DMS153 (cell line): ENCODE measurements at regions not wholly inside any gene's neighbourhood (a gene's known extent, or its start where the extent isn't known, plus 50 kb on each side); places are given as distances from the start of the nearest gene placed in this dataset.

Source experiments
- DNase-seq: peaks from one replicate; lab custom pipeline; 2025; lab: John Stamatoyannopoulos, UW

DNA sequence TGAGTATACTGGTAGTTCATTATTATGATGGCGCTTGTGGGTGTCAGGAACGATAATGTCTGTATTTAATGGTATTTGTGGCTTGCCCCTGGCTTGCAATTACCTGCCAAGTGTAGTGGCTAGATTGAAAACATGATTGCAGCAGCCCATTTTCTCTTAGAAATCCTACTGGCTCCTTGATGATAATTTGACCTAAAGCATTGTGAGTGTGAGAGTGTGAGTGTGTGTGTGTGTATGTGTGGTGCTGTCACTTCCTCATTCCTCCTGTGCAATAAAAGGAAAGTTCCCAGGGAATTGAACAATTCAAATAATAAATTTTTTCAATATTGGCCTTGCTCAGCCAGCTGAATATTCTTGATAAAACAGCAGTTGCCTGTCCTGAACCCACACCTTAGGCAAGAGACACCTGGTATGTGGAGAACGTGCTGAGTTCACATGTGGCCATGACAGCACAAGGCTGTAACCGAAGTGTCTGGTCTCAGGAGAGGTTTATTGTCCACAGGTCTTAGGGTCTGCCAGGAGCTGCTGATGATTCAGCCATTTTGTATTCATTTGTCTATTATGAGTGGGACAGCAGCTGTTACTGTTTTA, 193.3 kb downstream of the CD47 start:
- no peak for DNase-seq

DNA sequence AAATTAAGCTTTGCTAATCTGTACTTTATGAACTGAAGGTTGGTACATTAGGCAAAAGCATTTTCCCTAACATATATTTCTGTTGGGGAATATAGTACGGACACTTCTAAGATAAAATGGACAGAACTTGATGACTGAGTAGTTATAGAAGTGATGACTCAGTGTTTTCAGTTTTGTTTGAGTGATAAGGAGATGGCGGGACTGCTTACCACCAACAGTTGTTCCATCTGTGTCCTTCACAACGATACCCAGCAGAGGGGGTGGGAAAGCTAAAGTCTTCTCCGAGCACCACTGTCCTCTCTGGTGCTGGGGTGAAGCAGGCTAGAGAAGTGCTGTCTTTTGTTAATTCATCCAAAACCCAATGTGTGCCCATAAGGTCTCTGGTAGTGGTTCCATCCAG, 195.8 kb downstream of the CD47 start:
- no peak for DNase-seq

DNA sequence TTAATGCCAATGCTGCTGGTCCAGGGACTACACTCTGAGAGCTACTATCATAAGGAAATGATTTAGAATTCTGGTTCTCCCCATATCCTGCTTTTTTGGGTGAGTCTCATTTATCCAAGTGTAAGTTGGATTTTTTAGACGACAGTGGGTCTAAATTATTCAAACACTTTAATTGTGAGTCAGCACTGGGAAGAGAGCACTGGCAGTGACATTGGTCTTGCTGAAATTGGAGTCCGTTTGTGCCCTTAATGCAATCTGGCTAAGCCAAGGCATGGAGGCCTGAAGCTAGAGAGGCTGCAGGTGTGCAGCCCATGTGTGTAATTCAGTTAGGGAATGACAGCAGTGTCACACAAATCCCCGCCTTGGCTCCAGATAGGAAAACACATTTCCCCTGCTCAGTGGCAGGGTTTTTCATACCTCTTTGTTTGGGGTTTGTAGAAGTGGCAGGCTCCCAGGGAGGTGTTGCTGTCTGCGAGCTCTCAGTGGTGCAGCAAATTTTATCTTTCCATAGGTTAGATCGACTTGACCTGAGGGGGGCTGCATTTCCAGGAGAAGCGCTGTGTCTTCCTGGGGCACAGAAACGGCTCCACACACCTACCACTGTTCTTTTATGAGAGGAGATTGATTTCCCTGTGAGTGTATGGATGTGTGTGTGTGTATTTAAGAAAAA, 197.7 kb downstream of the CD47 start:
- no peak for DNase-seq

DNA sequence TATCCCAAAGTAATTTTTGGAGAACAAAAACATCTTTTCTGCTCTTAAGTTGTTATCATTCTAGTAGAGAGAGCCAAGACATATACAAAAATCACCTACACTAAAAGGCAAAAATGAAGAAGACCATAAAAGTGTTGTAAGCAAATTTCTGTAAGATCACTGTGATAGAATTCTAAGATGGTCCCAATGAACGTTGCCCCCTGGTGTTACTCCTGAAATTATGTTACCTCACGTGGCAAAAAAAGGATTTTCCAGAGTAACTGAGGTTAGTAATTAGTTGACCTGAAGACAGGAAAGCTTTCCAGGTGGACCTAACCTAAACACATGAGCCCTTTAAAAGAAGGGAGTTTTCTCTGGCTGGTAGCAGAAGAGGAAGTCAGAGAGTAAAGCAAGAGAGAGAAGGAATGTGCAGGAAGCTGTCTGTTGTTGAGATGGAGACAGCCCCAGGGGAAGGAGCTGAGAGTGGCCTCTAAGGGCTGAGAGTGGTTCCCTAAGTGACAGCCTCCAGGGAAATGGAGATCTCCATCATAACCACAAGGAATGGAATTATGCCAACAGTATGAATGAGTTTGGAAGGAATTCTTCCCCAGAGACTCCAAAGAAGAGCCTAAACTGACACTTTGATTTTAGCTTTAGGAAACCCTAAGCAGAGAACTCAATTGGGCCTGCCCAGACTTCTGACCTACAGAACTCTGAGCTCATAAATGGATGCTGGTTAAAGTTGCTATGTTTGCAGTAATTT, 205.9 kb downstream of the CD47 start:
- DNase-seq: no peak

DNA sequence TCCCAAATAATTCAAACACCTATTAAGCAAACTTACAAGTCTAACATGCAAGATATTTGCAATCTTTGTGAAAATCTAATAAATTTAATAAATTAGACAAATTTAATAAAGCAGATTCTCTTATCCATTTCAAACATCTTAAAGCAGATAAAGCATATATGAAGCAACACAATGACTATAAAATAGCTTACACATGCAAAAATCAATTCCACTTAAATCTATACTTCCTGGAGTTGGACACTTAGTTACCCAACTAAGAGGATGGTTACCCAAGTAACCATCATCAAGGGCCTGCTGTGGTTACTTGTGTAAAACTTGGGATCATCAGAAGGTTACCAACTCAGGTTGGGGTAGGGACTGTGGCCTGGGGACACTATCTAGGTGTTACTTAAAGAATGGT, 206.8 kb downstream of the CD47 start:
- DNase-seq: no peak

DNA sequence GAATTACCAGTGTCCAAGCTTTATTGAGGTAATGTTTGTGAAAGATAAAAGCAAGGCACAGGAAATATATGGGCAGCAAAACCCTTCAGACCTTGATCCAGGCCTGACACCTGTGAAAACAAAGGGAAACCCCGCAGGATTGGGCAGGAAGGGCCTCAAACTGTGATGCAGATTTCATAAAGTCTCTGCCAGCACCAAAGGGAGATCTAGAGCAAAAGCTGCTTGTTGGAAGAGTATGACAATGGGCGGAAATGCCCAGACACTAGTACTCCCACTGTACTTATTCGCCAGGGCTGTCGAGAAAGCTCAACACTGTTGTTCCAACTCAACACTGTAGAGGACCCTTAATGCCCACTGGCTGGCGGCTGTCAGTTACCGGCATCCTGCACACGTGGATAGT, 207.9 kb downstream of the CD47 start:
- DNase-seq: no peak

DNA sequence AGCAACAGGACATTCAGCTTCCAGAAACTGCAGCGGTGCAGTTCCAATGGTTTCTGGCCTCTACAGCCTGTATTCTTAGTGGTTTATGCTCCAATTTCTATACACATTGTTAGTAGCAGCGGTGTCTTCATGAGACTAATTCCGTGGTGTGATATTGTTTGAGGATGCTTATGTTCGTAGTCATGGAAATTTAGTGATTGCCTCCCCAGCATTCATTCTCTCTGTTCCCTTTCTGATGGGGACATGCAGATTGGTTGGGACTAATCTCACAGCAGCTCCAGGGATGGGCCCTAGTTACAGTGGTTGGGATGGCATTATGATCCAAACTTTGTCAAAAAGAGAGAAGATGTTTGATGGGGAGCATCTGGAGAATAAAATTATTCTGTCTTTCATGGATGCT, 208.6 kb downstream of the CD47 start:
- no peak for DNase-seq

DNA sequence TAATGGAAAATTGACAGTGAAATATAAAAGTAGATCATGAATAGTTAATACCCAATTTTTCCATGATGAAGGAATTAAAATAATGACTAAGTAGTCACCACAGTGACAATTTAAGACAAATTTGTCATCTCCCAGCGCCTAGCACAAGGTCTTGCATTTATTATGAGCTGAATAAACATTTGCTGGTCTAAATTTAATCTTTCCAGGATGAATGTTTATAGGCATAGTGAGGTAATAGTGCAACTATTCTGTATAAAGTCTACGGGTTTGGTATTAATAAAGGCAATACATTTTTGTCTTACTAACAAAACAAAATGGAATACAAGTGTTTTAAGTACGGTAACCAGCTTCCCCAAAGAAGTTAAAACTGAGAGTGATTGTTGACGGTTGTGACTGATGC, 209.3 kb downstream of the CD47 start:
- DNase-seq: no peak

DNA sequence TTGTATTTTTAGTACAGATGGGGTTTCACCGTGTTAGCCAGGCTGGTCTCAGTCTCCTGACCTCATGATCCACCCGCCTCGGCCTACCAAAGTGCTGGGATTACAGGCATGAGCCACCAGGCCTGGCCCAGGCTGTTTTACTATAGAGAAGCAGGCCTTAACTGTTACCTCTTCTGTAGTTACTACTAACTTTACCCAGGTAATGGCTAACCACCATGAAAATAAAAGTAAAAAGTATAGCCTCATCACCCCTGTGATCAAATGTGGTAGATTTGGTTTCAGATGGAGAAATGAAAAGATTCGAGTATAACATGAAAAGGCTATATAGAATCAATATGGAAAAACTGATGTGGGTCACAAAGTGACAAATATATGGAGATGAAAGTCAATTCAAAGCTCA, 210.1 kb downstream of the CD47 start:
- DNase-seq: no peak

DNA sequence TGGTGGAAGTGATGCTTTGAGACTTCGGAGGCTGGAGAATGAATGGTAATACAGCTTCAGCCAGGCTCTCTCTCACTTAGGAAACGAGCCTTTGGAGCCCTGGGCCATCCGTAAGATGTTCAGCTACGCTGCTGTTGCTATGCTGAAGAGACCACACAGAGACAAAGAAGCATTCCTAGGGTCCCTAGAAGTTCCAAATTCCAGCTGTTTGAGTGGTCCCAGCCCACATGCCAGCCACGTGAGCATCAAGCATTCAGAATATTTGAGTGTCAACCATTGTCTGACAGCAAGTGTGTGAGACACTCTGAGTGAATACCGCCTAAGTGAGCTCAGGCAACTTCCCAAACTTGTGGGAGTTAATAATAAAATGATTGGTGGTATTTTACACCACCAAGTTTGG, 212.9 kb downstream of the CD47 start:
- DNase-seq: no peak

DNA sequence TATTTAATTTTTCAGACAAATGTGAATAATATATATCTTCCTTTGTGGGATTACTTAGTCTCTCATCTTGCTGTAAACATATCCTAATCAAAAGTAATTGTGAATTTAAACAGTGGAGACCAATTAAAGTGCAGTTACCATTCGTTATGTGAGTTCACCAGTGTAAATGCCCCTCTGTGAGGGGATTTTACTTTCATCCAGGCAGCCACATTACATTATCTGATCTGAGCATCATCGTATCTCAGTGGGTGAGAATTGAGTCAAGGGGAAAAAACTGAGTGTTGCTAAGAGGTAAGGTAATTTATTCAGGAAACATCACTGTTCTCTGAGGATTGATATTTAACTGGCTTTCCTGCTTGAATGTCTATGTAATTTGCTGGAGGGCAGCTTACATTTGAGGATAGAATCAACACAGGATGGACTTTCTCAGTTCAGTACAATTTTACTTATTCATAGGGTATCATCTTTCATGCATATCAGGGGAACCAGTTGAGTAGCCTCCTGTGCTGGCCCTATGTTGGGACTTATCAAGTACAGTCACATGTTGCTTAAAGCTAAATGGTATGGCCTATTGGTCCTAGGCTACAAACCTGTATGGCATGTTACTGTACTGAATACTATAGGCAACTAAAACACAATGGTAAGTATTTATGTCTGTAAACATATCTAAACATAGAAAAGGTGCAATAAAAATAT, 219.7 kb downstream of the CD47 start:
- DNase-seq: no peak

DNA sequence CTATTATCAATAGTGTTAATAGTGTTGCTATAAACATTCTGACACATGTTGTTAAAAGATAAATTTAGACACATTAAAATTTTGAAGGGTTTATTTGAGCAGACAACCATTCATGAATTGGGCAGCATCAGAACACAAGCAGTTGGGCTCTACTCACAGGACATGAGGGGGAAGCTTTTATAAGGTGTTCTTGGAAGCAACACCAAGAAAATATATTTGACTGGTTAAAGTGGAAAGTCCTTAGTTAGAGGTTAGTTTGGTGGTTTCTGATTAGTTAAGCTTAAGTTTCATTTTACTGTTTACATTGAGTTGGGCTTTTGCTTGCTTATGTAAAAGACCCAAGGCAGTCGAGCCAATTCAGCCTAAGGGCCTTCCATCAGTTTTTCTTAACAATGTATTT, 220.7 kb downstream of the CD47 start:
- DNase-seq: no peak

DNA sequence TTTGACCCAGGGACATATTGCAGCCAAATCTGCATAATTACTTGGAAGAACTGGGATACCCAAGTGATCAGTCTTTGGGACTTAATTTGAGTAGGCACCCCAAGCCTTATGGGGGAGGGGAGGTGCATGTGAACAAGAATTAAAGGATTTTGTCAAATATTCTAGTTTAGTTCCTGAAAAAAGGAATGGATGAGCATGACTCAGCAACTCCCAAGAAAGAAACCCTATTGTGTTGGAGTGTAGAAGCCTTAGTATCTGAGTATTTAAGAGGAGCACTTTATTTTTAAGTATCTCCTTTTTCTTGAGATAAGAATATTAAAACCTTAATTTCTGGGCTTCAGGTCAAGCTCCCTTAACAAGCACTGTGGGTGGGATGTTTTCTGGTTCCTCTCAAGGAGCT, 222.4 kb downstream of the CD47 start:
- no peak for DNase-seq

DNA sequence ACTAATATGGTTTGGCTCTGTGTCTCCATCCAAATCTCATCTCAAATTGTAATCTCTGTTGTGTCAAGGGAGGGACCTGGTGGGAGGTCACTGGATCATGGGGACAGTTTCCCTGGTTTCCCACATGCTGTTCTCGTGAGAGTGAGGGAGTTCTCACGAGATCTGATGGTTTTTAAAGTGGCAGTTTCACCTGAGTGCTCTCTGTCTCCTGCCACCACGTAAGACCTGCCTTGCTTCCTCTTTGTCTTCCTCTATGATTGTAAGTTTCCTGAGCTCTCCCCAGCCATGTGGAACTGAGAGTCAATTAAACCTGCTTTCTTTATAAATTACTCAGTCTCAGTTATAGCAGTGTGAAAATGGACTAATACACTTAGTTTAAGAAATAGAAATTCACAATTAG, 228.9 kb downstream of the CD47 start:
- no peak for DNase-seq

DNA sequence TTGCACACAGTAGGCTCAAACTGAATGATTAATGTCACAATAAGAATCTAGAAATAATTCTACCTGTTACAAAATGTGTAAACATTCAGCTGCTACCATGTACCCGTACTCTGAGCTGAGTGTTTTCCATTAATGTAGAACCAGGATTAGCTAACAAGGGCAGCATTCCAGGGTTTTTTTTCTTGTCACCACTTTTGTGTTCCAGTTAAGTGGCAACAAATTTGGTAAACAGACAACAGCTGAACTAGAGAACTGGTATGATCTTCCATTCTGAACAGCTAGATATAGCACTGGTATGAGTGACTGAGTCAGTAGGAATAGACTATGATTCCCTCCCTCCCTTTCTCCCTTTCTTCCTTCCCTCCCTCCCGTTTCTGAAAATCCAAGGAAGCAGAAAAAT, 229.4 kb downstream of the CD47 start:
- no peak for DNase-seq
